ENCODE measurements at regions not wholly inside any gene's neighbourhood (a gene's known extent, or its start where the extent isn't known, plus 50 kb on each side); places are given as distances from the start of the nearest gene placed in this dataset.

- H3K4me1 ChIP-seq: no peaks in the 10 kb centered on the region
- no peaks in the 10 kb centered on the region for H3K9me3 ChIP-seq
- no peaks in the 10 kb centered on the region for H3K27me3 ChIP-seq
- no peak overlapping the region for H3K4me3 ChIP-seq
- H3K27ac ChIP-seq: no peak overlapping the region
- no peak for TF ChIP-seq POLR2A (IDR thresholded peaks at IDR 0.05)
- TF ChIP-seq, protein P1, sequence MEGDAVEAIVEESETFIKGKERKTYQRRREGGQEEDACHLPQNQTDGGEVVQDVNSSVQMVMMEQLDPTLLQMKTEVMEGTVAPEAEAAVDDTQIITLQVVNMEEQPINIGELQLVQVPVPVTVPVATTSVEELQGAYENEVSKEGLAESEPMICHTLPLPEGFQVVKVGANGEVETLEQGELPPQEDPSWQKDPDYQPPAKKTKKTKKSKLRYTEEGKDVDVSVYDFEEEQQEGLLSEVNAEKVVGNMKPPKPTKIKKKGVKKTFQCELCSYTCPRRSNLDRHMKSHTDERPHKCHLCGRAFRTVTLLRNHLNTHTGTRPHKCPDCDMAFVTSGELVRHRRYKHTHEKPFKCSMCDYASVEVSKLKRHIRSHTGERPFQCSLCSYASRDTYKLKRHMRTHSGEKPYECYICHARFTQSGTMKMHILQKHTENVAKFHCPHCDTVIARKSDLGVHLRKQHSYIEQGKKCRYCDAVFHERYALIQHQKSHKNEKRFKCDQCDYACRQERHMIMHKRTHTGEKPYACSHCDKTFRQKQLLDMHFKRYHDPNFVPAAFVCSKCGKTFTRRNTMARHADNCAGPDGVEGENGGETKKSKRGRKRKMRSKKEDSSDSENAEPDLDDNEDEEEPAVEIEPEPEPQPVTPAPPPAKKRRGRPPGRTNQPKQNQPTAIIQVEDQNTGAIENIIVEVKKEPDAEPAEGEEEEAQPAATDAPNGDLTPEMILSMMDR (IDR thresholded peaks at IDR 0.05): no peak
- no peak for DNase-seq
- H3K36me3 ChIP-seq: no peaks in the 10 kb centered on the region
Measured at GRCh38 chr6:141254336-141254735, 878.4 kb upstream of the GJE1 start.

GRCh38 chr6:141252828-141253608, 879.7 kb upstream of the GJE1 start:
- Histone ChIP-seq H3K27me3 (no peaks in the 10 kb centered on the region), H3K9me3 (no peaks in the 10 kb centered on the region), H3K4me1 (no peaks in the 10 kb centered on the region), H3K27ac (no peak overlapping the region), H3K36me3 (no peaks in the 10 kb centered on the region), H3K4me3 (no peak overlapping the region)
- no peak for DNase-seq
- no peak for TF ChIP-seq POLR2A (IDR thresholded peaks at IDR 0.05)
- TF ChIP-seq, protein P1 (IDR thresholded peaks at IDR 0.05): no peak

GRCh38 chr6:141251286-141251685, 881.4 kb upstream of the GJE1 start:
- H3K4me3 ChIP-seq: no peak overlapping the region
- no peak overlapping the region for H3K27ac ChIP-seq
- no peak for DNase-seq
- no peaks in the 10 kb centered on the region for H3K36me3 ChIP-seq
- no peaks in the 10 kb centered on the region for H3K9me3 ChIP-seq
- no peak for TF ChIP-seq POLR2A (IDR thresholded peaks at IDR 0.05)
- no peaks in the 10 kb centered on the region for H3K4me1 ChIP-seq
- H3K27me3 ChIP-seq: no peaks in the 10 kb centered on the region

- Histone ChIP-seq H3K36me3 (no peaks in the 10 kb centered on the region), H3K9me3 (no peaks in the 10 kb centered on the region), H3K27me3 (no peaks in the 10 kb centered on the region), H3K4me3 (no peak overlapping the region), H3K27ac (no peak overlapping the region), H3K4me1 (no peaks in the 10 kb centered on the region)
- no peak for TF ChIP-seq POLR2A (IDR thresholded peaks at IDR 0.05)
- TF ChIP-seq, protein P1 (IDR thresholded peaks at IDR 0.05): no peak
- no peak for DNase-seq
Measured at GRCh38 chr6:141248021-141248799, 884.5 kb upstream of the GJE1 start.

DNA sequence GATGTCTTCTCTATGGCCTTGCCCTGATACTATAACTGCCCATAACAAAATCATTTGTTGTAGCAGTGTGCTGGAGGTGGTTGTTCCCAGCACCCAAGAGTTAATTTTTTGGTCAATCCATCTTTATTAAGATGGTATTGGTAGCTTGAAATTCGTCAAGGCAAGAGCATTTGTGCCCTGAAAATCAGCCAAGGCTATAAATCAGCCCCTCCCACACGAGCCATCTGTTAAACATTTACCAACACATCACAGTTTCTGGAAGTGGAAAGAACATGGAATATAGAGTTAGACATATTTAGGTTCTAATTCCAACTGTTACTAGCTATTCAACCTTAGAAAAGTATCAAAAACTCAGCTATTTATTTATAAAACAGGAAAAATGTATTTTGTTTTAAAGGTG, 888.4 kb upstream of the GJE1 start:
- no peak for DNase-seq
- Histone ChIP-seq H3K27ac (no peak overlapping the region), H3K27me3 (no peaks in the 10 kb centered on the region), H3K9me3 (no peaks in the 10 kb centered on the region), H3K36me3 (no peaks in the 10 kb centered on the region), H3K4me3 (no peak overlapping the region), H3K4me1 (no peaks in the 10 kb centered on the region)
- TF ChIP-seq POLR2A (IDR thresholded peaks at IDR 0.05): no peak
- TF ChIP-seq, protein P1 (IDR thresholded peaks at IDR 0.05): no peak

DNA sequence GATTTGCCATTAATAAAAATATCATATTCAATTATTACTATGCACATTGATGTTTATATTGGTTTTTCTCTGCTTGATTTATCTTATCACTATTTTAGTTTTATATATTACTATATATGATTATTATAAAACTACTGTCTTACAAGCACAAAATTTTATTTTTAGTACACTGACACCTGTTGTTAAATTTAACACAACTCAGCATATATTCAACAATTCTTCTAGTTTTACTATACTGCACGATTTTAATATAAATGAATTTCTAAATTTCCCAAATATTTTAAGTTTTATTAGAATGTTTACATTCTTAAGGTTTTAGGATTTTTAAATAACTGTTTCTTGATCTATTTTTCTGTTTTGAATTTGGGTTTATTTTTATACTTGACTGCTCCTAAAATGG, 889.8 kb upstream of the GJE1 start:
- DNase-seq: no peak
- Histone ChIP-seq H3K9me3 (no peaks in the 10 kb centered on the region), H3K4me1 (no peaks in the 10 kb centered on the region), H3K36me3 (no peaks in the 10 kb centered on the region), H3K27ac (no peak overlapping the region), H3K27me3 (no peaks in the 10 kb centered on the region), H3K4me3 (no peak overlapping the region)
- TF ChIP-seq, protein P1 (IDR thresholded peaks at IDR 0.05): no peak
- no peak for TF ChIP-seq POLR2A (IDR thresholded peaks at IDR 0.05)

Measured in Peyer's patch (tissue), 4 donors.